ENCODE measurements at regions not wholly inside any gene's neighbourhood (a gene's known extent, or its start where the extent isn't known, plus 50 kb on each side); places are given as distances from the start of the nearest gene placed in this dataset.

GRCh38 chr12:34186492-34186891 is 164.2 kb downstream of the ALG10 start:
- TF ChIP-seq TEAD4 (IDR thresholded peaks at IDR 0.05; ENCODE audit: borderline replicate concordance, insufficient read depth) = no peak
- no peak for TF ChIP-seq POLR2AphosphoS5 (IDR thresholded peaks at IDR 0.05; ENCODE audit: low read depth, low read length)
- TF ChIP-seq CTCF (IDR thresholded peaks at IDR 0.05) = no peak
- TF ChIP-seq EZH2phosphoT487 (IDR thresholded peaks at IDR 0.05; ENCODE audit: borderline replicate concordance, low read depth) = no peak
- TF ChIP-seq REST (IDR thresholded peaks at IDR 0.05; ENCODE audit: low read depth, low read length) = no peak
- no peak for TF ChIP-seq JUND (IDR thresholded peaks at IDR 0.05)
